DMS53 treated with DMSO at 0.1 percent for 48 hours (cell line): ENCODE measurements at regions not wholly inside any gene's neighbourhood (a gene's known extent, or its start where the extent isn't known, plus 50 kb on each side); places are given as distances from the start of the nearest gene placed in this dataset.

Experiments
- DNase-seq: peaks from one replicate; lab custom pipeline; 2025; ENCODE audit not compliant: unreplicated experiment; lab: John Stamatoyannopoulos, UW

- DNase-seq = no peak
These were observed 420.1 kb downstream of the TBC1D4 start for GRCh38 chr13:75061909-75062308.

- no peak for DNase-seq
These were observed 426.7 kb downstream of the TBC1D4 start for GRCh38 chr13:75055296-75055695.

DNA sequence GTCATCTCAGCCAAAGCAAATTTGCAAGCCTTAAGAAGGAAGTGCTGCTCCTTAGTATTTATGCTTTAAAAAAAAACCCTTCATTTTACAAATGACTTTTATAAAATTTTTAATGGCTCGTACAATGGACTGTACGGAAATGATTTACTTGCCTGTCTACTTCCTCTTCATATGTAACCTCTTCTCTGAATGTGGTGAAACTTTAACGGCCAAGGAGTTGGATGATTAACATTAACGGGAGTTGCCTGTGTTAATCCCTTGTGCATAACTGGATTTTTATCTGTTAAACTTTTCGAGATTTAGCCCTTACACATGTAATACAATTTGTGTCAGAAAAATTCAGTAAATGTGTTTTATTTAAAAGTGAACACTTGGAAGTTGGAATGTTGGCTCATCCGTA lies 429.4 kb downstream of the TBC1D4 start:
- no peak for DNase-seq

DNA sequence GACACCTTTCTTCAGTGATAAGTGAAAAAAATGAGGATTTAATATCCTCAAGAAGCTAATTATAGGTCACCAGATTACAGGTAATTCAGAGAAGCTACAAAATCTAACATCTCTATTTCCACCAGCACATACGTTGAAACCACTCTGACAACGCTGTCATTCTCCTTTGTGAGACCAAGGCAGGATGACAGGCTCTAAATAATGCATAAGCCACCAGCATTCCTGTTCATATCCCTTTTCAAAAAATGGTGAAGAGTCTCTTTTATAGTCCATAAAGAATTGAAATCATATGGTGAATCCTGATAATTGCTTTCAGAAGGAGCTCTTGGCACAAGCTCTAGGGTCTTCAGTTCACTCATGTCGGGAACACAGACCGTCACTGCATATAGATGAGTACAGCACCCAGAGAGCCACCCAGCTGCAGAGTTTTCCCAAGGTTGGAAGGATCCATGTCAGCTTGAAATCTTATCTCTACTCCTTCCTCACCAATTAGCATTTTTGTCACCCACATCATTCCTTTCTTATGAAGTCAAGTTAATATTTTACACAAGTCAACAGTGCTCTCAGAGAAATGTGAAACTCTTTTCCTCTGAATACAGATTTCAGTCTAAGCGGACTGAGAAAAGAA lies 431.4 kb downstream of the TBC1D4 start:
- DNase-seq = no peak

DNA sequence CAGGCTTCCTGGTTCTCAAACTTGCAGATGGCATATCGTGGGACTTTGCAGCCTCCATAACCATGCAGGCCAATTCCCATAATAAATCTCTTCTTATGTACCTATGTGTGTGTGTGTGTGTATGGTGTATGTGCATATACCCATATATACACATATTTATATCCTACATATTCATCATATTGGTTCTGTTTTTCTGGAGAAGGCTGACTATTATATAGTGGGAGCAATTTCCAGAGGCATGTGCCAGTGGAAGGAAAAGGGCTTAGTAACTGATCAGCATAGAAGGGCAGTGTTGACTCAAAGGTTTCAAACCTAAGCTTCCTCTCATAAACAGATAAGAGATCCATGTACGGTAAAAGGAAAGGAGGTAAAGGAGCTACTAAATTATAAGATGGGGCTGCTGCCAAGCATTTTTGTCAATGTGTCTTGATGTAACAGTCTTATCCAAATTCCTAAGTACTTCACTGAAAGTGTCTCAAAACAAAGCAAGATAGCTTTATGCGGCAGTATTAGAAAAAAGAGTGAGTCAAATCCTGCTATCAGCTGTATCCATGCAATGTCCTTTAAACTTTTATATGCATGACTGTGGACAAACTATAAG lies 432.1 kb downstream of the TBC1D4 start:
- DNase-seq = no peak

DNA sequence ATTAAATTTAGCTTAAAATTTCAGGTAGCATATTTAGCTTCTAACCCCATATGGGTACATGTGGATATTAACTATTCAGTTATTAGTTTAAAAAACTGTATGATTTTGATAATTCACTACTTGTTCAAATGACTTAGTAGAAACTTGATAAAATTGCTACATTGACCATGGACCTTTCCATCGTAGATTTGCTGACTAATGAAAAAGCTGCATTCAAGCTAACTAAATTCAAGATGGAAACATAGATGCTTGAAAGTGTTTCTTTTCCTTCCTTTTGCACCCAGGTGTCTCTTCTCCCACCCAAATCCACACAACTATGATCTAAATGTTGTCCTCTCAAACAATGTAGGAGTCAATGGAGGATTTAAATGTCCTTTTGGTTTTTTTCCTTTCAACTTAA lies 439.2 kb downstream of the TBC1D4 start:
- DNase-seq = no peak

DNA sequence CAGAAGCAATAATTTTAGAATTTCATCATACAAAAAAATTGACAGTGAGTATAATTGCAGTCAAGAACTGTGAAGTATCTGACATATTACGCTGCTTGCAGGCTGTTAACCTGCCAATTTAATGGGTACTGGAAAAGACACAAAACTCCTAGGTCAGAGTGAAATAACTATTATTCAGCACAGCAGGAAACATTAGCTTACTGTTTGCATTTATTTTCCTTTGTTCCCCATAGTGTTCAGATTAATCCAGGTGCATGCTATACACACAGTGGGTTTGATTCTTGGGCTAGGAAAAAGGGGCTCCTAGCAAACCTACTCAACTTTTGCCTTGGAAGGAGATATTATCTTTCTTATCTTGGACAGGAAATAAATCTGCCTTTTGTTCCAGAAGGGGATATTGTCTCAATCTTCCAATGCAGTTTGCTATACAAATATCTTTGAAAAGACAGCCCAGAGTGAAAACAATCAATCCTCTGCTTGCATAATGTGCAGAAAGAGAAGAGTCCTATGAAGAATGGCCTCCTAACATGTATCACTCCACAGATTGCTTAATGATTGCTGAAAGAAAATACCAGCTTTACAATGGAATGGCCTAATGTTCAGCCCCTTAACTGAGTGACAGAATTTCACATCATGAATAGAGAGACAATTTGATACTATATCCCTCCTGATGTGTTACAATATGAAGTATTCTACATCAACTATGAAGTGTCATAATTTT lies 443.4 kb downstream of the TBC1D4 start:
- DNase-seq = no peak

DNA sequence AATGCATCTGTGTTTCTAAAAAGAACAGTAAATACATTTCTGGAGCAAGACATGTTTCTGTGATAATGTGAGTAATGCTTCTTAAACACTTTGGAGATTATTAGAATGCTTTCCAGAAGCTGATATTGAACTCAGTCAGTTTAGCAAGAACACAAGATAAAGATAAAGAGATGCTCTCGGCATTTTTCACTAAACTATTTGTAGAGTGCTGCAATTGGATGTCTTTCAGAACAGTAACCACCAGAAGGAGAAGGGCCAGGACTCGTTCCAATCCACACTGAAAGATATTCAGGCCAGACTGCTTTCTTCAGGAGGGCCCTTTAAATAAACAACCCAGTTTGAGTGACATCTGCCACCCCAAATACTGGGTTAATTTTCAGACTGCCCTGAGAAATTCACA lies 456.0 kb downstream of the TBC1D4 start:
- no peak for DNase-seq

DNA sequence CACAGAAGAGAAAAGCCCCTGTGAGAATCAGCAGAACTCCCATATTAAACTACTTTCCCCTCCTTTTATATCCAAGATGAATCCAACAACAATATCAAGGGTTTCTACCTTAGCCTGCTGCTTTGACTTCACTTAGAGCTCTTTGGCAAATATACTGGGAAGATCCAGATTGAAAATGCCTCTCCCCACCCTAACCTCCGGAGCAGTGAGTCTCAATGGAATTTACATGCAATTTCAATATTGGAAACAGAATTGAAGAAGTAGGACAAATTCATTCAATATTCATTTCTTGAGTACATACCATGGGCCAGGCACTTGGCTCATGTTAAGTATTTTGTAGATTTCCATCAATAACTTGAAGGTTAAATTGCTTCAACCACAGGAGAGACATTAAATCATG lies 457.4 kb downstream of the TBC1D4 start:
- DNase-seq = no peak

DNA sequence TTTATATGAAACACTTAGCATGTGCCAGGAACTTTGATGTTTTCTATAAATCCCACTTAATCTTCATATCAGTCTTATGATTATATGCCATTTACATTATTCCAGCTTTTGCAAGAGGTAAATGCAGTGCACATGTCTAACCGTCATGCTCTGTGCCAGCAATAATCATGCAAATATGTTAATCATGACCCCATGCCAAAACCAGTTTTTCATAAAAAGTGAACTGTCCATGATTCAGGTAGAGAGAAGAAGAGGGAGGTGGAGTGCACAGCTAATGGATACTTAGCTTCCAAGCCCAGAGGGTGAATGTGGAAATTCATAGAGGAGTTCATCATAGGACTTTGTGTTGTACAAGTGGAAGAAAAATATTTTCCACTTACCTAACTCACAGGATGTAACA lies 458.4 kb downstream of the TBC1D4 start:
- DNase-seq = no peak

DNA sequence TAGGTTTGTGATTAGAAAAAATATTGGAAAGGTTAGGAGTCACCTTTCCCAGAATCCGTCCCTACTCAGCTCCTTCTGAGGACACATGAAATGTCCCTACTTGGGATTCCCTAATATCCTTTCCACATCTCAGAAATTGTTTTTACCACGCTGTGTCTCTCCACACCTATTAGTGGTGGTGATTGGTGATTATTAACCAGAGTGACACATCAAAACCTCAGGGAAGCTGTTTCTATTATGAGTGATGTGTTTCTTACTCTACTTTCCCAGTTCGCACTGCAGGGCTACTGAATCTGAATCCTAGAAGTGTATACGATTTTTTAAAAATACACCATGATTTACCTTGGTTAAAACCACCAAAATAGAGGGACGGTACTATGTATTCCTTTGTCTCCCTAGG lies 460.8 kb downstream of the TBC1D4 start:
- DNase-seq = no peak

DNA sequence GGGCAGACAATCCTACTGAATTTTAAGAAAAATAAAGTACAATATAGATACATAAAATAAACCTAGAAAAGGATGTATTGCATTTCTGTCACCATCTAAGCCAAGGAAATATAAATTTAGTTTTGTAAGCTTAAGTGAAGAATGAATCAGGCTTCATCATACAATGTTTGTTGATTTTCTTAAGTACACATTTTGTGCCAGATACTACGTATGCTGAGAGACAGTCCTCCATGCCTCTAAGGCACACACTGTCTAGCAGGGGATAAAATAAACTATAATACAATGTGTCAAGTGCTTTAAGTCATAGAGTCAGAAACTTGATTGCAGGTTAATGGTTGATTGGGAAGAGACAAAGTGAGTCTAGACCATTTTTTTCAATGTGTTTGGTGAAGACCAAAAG lies 465.7 kb downstream of the TBC1D4 start:
- no peak for DNase-seq

DNA sequence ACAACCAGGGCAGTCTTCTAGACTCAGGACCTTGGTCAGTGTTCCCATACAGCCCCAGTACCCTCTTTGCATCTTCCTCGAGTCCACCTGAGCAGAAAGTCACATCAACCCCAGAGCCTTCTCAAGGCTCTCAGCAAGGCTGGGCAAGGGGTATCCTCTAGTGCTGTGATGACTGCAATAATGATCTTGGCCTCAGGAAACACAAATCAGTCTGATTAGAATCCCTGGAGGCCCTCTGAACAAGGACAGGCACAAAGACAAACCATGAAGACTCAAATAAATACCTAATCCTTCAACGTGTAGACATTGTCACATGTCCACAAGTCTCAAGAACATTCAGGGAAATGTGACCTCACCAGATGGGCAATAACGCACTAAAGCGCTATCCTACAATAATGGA lies 468.2 kb downstream of the TBC1D4 start:
- DNase-seq = no peak

DNA sequence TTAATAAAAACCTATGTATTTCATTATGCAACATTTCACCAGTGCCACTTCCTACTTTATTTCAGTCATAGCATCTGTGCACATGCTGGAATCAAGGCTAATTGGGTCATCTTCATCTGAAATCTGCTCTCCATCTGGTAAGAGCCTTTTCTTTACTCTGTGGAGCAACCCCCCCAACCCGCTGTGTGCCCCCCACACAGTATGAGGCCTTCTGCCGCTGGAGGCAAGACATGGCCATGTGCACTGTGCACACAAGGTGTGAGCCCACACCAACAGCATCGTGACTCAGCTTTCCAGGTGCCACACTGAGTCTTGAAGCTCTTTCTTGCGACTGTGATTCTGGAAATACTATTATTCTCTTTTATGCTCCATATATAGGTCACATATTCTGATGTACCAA lies 471.0 kb downstream of the TBC1D4 start:
- no peak for DNase-seq

GRCh38 chr13:75008926-75009325 lies 473.0 kb downstream of the TBC1D4 start:
- no peak for DNase-seq

DNA sequence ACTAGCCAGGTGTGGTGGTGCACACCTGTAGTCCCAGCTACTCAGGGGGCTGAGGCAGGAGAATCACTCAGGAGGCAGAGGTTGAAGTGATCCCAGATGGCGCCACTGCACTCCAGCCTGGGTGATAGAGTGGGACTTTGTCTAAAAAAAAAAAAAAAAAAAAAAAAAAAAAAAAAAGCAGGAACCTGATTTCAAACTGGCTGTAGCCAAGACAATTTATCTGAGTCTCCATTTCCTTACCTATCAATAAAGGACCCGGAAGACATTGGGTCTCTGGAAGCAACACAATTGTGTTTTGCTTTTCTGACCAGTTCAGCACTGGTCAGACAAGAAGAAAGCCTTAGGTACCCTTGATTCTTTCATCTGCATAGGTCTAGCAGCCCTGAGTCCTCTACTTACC lies 491.0 kb downstream of the TBC1D4 start:
- DNase-seq = no peak

GRCh38 chr13:74987124-74987690 lies 494.8 kb downstream of the TBC1D4 start:
- DNase-seq = no peak

DNA sequence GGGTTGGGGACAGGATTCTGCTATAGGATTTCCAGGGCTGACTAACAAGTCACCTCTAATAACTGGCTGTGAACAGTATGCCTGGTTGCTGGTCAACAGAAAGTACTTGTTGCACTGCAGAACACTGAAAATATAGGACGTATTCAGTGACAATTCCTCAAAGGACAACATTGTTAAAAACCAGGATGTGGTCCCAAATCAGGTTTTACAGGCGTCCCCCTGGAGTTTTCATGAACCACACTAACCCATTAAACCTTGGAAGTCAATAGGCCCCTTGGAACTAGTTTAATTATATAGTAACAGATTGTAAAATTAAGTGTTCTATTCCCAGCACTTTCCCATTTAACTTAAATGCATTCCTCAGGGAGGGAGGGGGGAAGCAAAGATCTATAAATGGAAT lies 495.4 kb downstream of the TBC1D4 start:
- DNase-seq = no peak

DNA sequence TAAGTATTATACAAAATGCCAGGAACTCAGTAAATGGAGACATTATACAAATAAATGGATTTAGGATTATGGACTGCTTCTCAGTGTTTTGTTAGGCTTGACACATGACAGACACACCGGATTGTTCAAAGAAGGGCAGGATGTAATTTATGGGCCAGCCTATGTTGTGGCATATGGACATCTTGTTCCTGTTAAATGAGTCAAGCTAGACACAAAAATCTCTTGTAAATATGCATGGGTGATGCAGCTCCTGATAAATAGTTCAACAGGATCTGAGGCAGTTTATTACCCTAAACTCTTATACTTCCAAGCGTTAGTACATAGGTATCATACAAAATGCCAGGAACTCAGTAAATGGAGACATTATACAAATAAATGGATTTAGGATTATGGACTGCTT lies 502.3 kb downstream of the TBC1D4 start:
- no peak for DNase-seq

- no peak for DNase-seq
These were observed 503.4 kb downstream of the TBC1D4 start for GRCh38 chr13:74978591-74978990.

GRCh38 chr13:74977498-74977897 lies 504.5 kb downstream of the TBC1D4 start:
- DNase-seq = no peak

- no peak for DNase-seq
These were observed 506.9 kb downstream of the TBC1D4 start for GRCh38 chr13:74975111-74975510.
